Aorta (tissue), 5 donors: ENCODE measurements at regions not wholly inside any gene's neighbourhood (a gene's known extent, or its start where the extent isn't known, plus 50 kb on each side); places are given as distances from the start of the nearest gene placed in this dataset.

Source experiments
- ATAC-seq: fragments of 200-7000 bp; cut with Tn5 transposase; one replicate; pipeline ENCODE4 v1.9.1; 2022; ENCODE audit warnings: moderate library complexity; ENCODE audit not compliant: low FRiP score
- DNase-seq, 2 donors: peaks; one replicate each; pipeline ENCODE4 v3.0.0-alpha.2; 2020
- H3K27ac ChIP-seq, 2 donors: one replicate each; pipeline ENCODE4 v1.5.1; 2013; ENCODE audit warnings: low read length in 2 of 2, mild to moderate bottlenecking in 2 of 2, moderate library complexity in 2 of 2, control low read depth in 1 of 2, inconsistent platforms in 1 of 2, low read depth in 1 of 2
- H3K27me3 ChIP-seq, 2 donors: one replicate each; pipeline ENCODE4 v1.6.1; 2013; ENCODE audit warnings: control low read depth in 1 of 2, low read length in 1 of 2, mild to moderate bottlenecking in 1 of 2, moderate library complexity in 1 of 2; ENCODE audit not compliant: insufficient read depth in 2 of 2, control insufficient read depth in 1 of 2
- H3K36me3 ChIP-seq, 2 donors: one replicate each; pipeline ENCODE4 v1.6.1; 2013; ENCODE audit warnings: control low read depth in 1 of 2, low read length in 1 of 2, mild to moderate bottlenecking in 1 of 2; ENCODE audit not compliant: insufficient read depth in 2 of 2, control insufficient read depth in 1 of 2
- H3K4me1 ChIP-seq, 2 donors: one replicate each; pipeline ENCODE4 v1.6.1; 2013; ENCODE audit warnings: low read length in 2 of 2, control low read depth in 1 of 2, mild to moderate bottlenecking in 1 of 2, moderate library complexity in 1 of 2; ENCODE audit not compliant: insufficient read depth in 2 of 2, control insufficient read depth in 1 of 2
- H3K4me3 ChIP-seq, 2 donors: one replicate each; pipeline ENCODE4 v1.5.1; 2013; ENCODE audit warnings: low read length in 2 of 2, control low read depth in 1 of 2, mild to moderate bottlenecking in 1 of 2
- H3K9me3 ChIP-seq: one replicate; pipeline ENCODE4 v1.6.1; 2013; ENCODE audit warnings: mild to moderate bottlenecking, low read length; ENCODE audit not compliant: control insufficient read depth
- WGBS, 2 donors: extraction: QIAGEN DNeasy Blood & Tissue Kit; methylation state at CpG; one replicate each; pipeline ENCODE4 v1.1.7; 2013; 5-methylcytosine and 5-hydroxymethylcytosine counted together
- intact Hi-C, 2 donors: fragments of 100-400 bp; cut with DNase I; formaldehyde crosslinking; loops; one replicate each; pipeline versions ENCODE4 v1.14.2 to v1.15.0; 2022
- donor health status: healthy with polysubstance abuse.
- donor health status: Bipolar disorder and iron deficiency.
- donor health status: DM: no; HTN: no; CAD: no.
- donor health status: DM: no; HTN: no; CAD: no.
- donor health status: DM: yes; HTN: yes; CAD: no.

DNA sequence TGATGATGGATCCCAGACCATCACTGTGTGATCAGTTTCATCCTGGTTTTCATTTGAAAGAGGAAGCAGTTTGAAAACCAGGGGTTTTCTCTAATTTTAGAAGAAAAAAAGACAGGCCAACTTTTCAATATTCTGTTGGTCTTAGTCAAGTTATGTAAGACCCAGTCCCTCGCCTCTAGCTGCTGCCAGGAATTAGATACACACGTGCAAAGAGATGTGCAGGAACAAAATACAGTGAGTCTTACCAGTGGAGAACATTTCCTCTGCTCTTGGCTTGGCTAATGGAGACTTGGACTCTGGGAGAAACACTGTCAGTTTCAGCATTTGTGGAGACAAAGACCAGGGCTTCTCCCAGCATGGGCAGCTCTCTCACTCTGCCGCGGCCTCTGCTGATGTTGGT is 214.9 kb upstream of the C2CD4B start:
- WGBS, 2 donors, result 84% methylated on average over 4 of the region's 4 CpGs
- Histone ChIP-seq H3K27ac (no peak overlapping the region), H3K4me3 (no peak overlapping the region), H3K4me1 (no peaks in the 10 kb centered on the region), H3K27me3 (no peaks in the 10 kb centered on the region), H3K36me3 (no peaks in the 10 kb centered on the region), H3K9me3 (no peaks in the 10 kb centered on the region)
- intact Hi-C loops, result no loop called here
- ATAC-seq (no peak), DNase-seq (no peak)

DNA sequence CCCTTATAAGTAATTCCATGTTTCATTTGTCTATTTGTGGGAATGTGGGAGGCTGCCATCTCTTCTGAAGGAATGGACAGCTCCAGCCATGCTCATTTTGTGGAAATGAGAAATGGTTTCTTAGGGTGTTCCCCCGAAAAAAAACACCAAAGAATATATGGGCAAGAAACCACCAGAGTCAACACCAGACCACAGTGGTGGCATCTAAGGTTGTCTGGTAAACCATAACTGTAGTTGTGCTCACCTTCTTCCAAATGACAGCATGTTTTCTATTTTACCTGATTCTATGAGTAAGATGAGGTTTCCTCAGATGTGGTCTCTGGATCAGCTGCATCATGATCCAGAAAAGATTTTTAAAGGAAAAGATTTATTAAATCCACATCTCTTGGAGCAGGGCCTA is 217.0 kb upstream of the C2CD4B start:
- Histone ChIP-seq H3K36me3 (no peaks in the 10 kb centered on the region), H3K27ac (no peak overlapping the region), H3K4me1 (no peaks in the 10 kb centered on the region), H3K4me3 (no peak overlapping the region), H3K27me3 (no peaks in the 10 kb centered on the region), H3K9me3 (no peaks in the 10 kb centered on the region)
- ATAC-seq, result no peak
- no peak for DNase-seq
- 92% methylated on average over 1 of the region's 1 CpG for WGBS, 2 donors
- intact Hi-C loops, result no loop called here

- ATAC-seq (peak; percentile 92), DNase-seq (peak; percentile 81 to 91)
- H3K4me3 ChIP-seq, result peak within 1 kb of the TSS; percentile 55 to 85
- H3K27ac ChIP-seq, result peak within 1 kb of the TSS; percentile 36 to 41
- H3K27me3 ChIP-seq, result no peaks in the 10 kb centered on the region
- no peaks in the 10 kb centered on the region for H3K9me3 ChIP-seq
- peaks cover 0 to 2% of the 10 kb centered on the region in 2 donors for H3K4me1 ChIP-seq
- intact Hi-C loops, result loop anchor here (2.0 to 10.0 kb wide), 7 partner anchors 37 to 355 kb away; no protein-coding TSS in a partner anchor
- H3K36me3 ChIP-seq, result no peaks in the 10 kb centered on the region
- WGBS, 2 donors, result 0 to 1% methylated on average over 62 to 74 of the region's 74 CpGs
Measured at GRCh38 chr15:62389885-62390790, 225.1 kb upstream of the C2CD4B start, which contains the start of gene TLN2. Gene TLN2, plus strand, starts transcription at chr15:62390550.

DNA sequence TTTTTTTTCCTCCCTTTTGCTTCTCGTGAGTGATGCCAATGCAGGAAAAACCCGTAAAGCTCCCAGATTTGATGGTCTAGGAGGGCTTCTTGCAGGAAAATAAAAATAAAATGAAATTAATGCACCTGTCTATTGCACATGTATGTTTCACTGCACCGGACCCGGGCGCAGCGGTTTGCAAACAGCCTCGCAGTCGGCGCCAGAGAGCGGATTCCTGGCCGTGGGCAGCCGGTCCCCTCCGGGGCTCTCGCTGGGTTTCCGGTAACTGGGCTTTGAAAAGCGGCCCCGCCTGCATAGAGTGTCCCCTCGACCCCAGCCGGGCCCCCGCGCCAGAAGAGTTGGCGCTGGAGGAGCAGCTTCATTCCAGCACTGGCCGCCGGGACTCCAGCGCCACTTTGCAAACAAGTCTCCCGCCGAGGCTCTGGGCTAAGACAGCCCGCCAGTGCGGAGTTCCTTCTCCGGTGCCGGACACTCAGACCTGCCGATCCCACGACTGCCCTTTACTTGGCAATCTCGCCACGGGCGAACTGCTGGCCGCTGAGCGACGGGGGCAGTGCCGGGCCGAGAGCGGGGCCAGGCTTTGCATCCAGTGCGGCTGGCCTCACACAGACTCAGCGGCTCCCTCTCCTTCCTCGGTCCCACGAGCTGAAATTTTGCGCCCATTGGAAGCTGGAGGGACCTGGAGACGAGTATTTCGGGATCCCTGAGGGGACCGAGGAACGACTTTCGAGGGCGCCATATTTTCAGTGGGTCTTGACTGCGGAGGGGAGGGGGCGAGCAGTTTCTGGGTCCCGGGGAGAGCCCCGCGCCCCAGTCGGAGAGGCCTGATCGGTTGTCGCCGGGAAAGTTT is 225.9 kb upstream of the C2CD4B start:
- DNase-seq (peak; percentile 67 to 84), ATAC-seq (peak; percentile 77)
- Histone ChIP-seq H3K27ac (peak overlapping the region; percentile 36 to 41), H3K27me3 (no peaks in the 10 kb centered on the region), H3K4me3 (peak overlapping the region; percentile 55 to 85), H3K9me3 (no peaks in the 10 kb centered on the region), H3K36me3 (no peaks in the 10 kb centered on the region), H3K4me1 (peaks cover 0 to 2% of the 10 kb centered on the region in 2 donors)
- intact Hi-C loops, result loop anchor here (2.0 to 10.0 kb wide), 7 partner anchors 36 to 354 kb away; no protein-coding TSS in a partner anchor
- 0% methylated on average over 62 of the region's 62 CpGs for WGBS, 2 donors

DNA sequence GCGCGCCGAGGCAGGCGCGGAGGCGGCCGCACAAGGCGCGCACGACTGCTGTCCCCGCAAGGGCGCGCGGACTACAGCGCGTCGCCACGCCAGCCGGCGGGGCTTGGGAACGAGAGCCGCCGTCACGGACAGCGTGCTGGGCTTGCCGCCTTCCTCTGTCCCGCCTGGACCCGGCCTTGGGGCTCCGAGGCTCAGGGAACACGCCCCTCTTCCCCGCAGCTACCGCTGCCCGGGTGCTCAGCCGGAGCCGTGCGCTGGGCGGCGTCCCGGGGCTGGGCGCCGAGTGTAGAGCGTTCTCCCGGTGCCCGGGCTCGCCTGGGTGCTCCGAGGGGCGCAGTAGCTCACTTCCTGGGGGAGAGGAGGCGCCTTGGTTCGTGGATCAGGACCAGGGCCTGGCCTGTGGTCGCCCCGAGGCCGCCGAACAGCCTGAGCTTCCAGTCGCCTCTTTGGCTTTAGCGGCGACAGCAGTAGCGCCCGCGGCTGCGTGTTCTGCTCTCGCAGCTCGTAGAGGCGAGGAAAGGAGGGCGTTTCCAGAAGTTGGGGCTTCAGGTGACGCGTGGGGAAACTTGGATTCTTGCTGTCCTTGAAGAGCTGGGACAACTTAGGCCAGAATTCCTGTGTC is 226.7 kb upstream of the C2CD4B start:
- ATAC-seq, result peak; percentile 89
- Histone ChIP-seq H3K27me3 (no peaks in the 10 kb centered on the region), H3K4me3 (peak overlapping the region; percentile 55 to 85), H3K4me1 (peaks cover 0 to 5% of the 10 kb centered on the region in 2 donors), H3K36me3 (no peaks in the 10 kb centered on the region), H3K9me3 (no peaks in the 10 kb centered on the region), H3K27ac (peak overlapping the region; percentile 36 to 41)
- intact Hi-C loops, result loop anchor here (2.0 to 10.0 kb wide), 7 partner anchors 36 to 353 kb away; no protein-coding TSS in a partner anchor
- 0% methylated on average over 54 to 66 of the region's 66 CpGs for WGBS, 2 donors
- peak; percentile 73 to 89 for DNase-seq

DNA sequence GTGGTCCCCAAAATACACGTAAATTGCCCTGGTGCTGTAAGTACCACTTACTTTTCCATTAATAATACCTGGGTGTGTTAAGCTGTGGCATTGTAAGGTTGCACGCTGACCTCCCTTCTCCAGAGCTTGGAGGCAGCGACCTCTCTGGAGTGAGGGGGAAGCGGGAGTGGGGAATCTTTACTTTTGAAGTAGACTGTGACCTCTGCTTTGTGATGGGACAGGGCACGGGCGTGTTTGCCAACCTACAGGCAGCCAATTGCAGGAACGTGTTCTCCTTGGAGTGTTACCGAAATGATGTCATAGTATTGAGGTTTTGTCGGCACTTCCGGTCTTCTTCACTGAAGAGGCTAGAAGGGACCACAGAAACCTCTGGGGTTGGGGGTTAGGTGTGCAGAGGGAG is 227.3 kb upstream of the C2CD4B start:
- Histone ChIP-seq H3K4me1 (peaks cover 0 to 6% of the 10 kb centered on the region in 2 donors), H3K27me3 (no peaks in the 10 kb centered on the region), H3K27ac (peak overlapping the region in 1 of 2 donors; percentile 78), H3K9me3 (no peaks in the 10 kb centered on the region), H3K4me3 (peak overlapping the region; percentile 55 to 85), H3K36me3 (no peaks in the 10 kb centered on the region)
- ATAC-seq (no peak), DNase-seq (peak in 1 of 2 donors; percentile 52)
- WGBS, 2 donors, result 2 to 3% methylated on average over 10 of the region's 10 CpGs
- intact Hi-C loops, result loop anchor here (5.0 to 10.0 kb wide), 6 partner anchors 35 to 352 kb away; no protein-coding TSS in a partner anchor

- intact Hi-C loops, result loop anchor here (5.0 to 10.0 kb wide), 6 partner anchors 34 to 352 kb away; no protein-coding TSS in a partner anchor
- no peak overlapping the region for H3K27ac ChIP-seq
- WGBS, 2 donors, result 25 to 27% methylated on average over 4 of the region's 4 CpGs
- H3K4me1 ChIP-seq, result peaks cover 0 to 6% of the 10 kb centered on the region in 2 donors
- peak overlapping the region; percentile 55 to 85 for H3K4me3 ChIP-seq
- no peak for ATAC-seq
- no peak for DNase-seq
- no peaks in the 10 kb centered on the region for H3K9me3 ChIP-seq
- H3K36me3 ChIP-seq, result no peaks in the 10 kb centered on the region
- no peaks in the 10 kb centered on the region for H3K27me3 ChIP-seq
Measured at GRCh38 chr15:62393196-62393595, 228.1 kb upstream of the C2CD4B start.

DNA sequence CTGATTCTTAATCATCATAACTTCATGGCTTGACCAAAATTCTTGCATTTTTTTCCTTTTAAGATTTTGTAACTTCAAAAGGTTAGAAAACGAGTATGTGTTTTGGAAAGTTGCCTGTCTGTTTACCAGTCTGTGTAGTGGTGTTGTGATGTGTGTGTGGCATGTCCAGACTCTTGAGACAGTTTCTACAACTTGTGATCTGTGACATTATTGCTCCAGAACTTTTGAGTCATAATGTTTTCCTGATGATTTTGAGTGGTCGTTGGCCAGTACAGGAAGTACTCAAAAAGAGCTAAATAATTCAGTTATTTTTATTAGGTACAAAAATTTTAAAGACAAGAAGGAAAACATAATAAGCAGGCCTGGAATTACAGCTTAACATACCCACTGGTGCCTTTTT is 229.0 kb upstream of the C2CD4B start:
- intact Hi-C loops, result loop anchor here (2.0 to 10.0 kb wide), 7 partner anchors 33 to 351 kb away; no protein-coding TSS in a partner anchor
- ATAC-seq (no peak), DNase-seq (no peak)
- Histone ChIP-seq H3K4me1 (peaks cover 0 to 6% of the 10 kb centered on the region in 2 donors), H3K27ac (no peak overlapping the region), H3K9me3 (no peaks in the 10 kb centered on the region), H3K36me3 (no peaks in the 10 kb centered on the region), H3K4me3 (no peak overlapping the region), H3K27me3 (no peaks in the 10 kb centered on the region)
- WGBS, 2 donors, result 1 to 5% methylated on average over 2 of the region's 2 CpGs
